ENCODE measurements at regions not wholly inside any gene's neighbourhood (a gene's known extent, or its start where the extent isn't known, plus 50 kb on each side); places are given as distances from the start of the nearest gene placed in this dataset.

GRCh38 chr3:10756546-10756945 lies 59.5 kb upstream of the SLC6A11 start:
- H3K27me3 ChIP-seq = no peaks in the 10 kb centered on the region
- H3K36me3 ChIP-seq = no peaks in the 10 kb centered on the region
- intact Hi-C loops (cut with DNase I; ENCODE audit: low total_unique reads) = no loop called here

GRCh38 chr3:10757021-10757820 lies 58.8 kb upstream of the SLC6A11 start:
- Histone ChIP-seq H3K36me3 (no peaks in the 10 kb centered on the region), H3K9me3 (no peaks in the 10 kb centered on the region), H3K4me1 (no peaks in the 10 kb centered on the region), H3K27me3 (no peaks in the 10 kb centered on the region), H3K4me3 (no peak overlapping the region), H3K27ac (no peak overlapping the region)
- DNase-seq = no peak
- intact Hi-C loops (cut with DNase I; ENCODE audit: low total_unique reads) = no loop called here
- no peak for TF ChIP-seq POLR2A (IDR thresholded peaks at IDR 0.05)
- no peak for TF ChIP-seq CTCF (IDR thresholded peaks at IDR 0.05)

More at GRCh38 chr3:10756546-10756945, 59.5 kb upstream of the SLC6A11 start:
- Histone ChIP-seq H3K9me3 (no peaks in the 10 kb centered on the region), H3K4me3 (no peak overlapping the region), H3K4me1 (no peaks in the 10 kb centered on the region), H3K27ac (no peak overlapping the region)
- no peak for DNase-seq
- TF ChIP-seq CTCF (IDR thresholded peaks at IDR 0.05) (no peak), POLR2A (IDR thresholded peaks at IDR 0.05) (no peak)

- Histone ChIP-seq H3K27me3 (no peaks in the 10 kb centered on the region), H3K9me3 (no peaks in the 10 kb centered on the region), H3K4me3 (no peak overlapping the region), H3K36me3 (no peaks in the 10 kb centered on the region), H3K27ac (no peak overlapping the region), H3K4me1 (no peaks in the 10 kb centered on the region)
- no peak for TF ChIP-seq POLR2A (IDR thresholded peaks at IDR 0.05)
- TF ChIP-seq CTCF (IDR thresholded peaks at IDR 0.05) = no peak
- no peak for DNase-seq
- intact Hi-C loops (cut with DNase I; ENCODE audit: low total_unique reads) = no loop called here
Measured at GRCh38 chr3:10757821-10758130, 58.3 kb upstream of the SLC6A11 start.

- H3K9me3 ChIP-seq = no peaks in the 10 kb centered on the region
- H3K36me3 ChIP-seq = no peaks in the 10 kb centered on the region
- no peak overlapping the region for H3K27ac ChIP-seq
- DNase-seq = peak in 1 of 2 donors; percentile 32
- H3K4me1 ChIP-seq = no peaks in the 10 kb centered on the region
- intact Hi-C loops (cut with DNase I; ENCODE audit: low total_unique reads) = no loop called here
- no peaks in the 10 kb centered on the region for H3K27me3 ChIP-seq
- no peak overlapping the region for H3K4me3 ChIP-seq
- TF ChIP-seq POLR2A (IDR thresholded peaks at IDR 0.05) (no peak), CTCF (IDR thresholded peaks at IDR 0.05) (peak; percentile 36 to 68 (median 50))
Measured at GRCh38 chr3:10758304-10759037, 57.6 kb upstream of the SLC6A11 start.

- TF ChIP-seq POLR2A (IDR thresholded peaks at IDR 0.05) = no peak
- no peak for TF ChIP-seq CTCF (IDR thresholded peaks at IDR 0.05)
- Histone ChIP-seq H3K27me3 (no peaks in the 10 kb centered on the region), H3K9me3 (no peaks in the 10 kb centered on the region), H3K27ac (no peak overlapping the region), H3K4me3 (no peak overlapping the region), H3K36me3 (no peaks in the 10 kb centered on the region), H3K4me1 (no peaks in the 10 kb centered on the region)
- intact Hi-C loops (cut with DNase I; ENCODE audit: low total_unique reads) = no loop called here
- DNase-seq = no peak
Measured at GRCh38 chr3:10759495-10759894, 56.5 kb upstream of the SLC6A11 start.
